ENCODE measurements at regions not wholly inside any gene's neighbourhood (a gene's known extent, or its start where the extent isn't known, plus 50 kb on each side); places are given as distances from the start of the nearest gene placed in this dataset.

- BruUV-seq (replicated peaks): no TSS peak
- Histone ChIP-seq H3K27me3 (replicated peaks; ENCODE audit: control insufficient read depth, insufficient read depth, low read length) (no peaks in the 10 kb centered on the region), H3K9me3 (no peaks in the 10 kb centered on the region; the same call in 1 of the 2 replicates), H3K4me1 (0 out of 2 replicates have a peak, but pooled peaks cover 7% of the 10 kb centered on the region), H3K36me3 (ENCODE audit: control insufficient read depth, insufficient read depth, low read length) (no peaks in the 10 kb centered on the region), H3K4me3 (ENCODE audit: low read depth, low read length) (no peak overlapping the region)
- no peak overlapping the region for H3K27ac Mint-ChIP-seq (ENCODE audit: unreplicated experiment)
- POLR2A ChIA-PET: no interaction called here
- H3K4me3 Mint-ChIP-seq (ENCODE audit: unreplicated experiment): no peak overlapping the region
- TF ChIP-seq CTCF (IDR thresholded peaks at IDR 0.05; ENCODE audit: insufficient read depth in 1 of 2, low read depth in 1 of 2, low read length in 1 of 2, severe bottlenecking in 1 of 2, unreplicated experiment in 1 of 2): no peak
- intact Hi-C loops (cut with micrococcal nuclease; ENCODE audit: unreplicated experiment): no loop called here
- H3K27me3 Mint-ChIP-seq (ENCODE audit: insufficient read depth, unreplicated experiment): no peaks in the 10 kb centered on the region
- CTCF ChIA-PET: no interaction called here
- H3K4me1 Mint-ChIP-seq (ENCODE audit: low read depth, unreplicated experiment): peaks cover 24% of the 10 kb centered on the region
- peaks cover 23% of the 10 kb centered on the region for H3K9me3 Mint-ChIP-seq (ENCODE audit: unreplicated experiment)
- H3K36me3 Mint-ChIP-seq (ENCODE audit: insufficient read depth, unreplicated experiment): no peaks in the 10 kb centered on the region
- DNase-seq: no peak
Observed at GRCh38 chr3:30241721-30242120, 364.7 kb upstream of the TGFBR2 start.

GRCh38 chr3:30245858-30246622, 360.4 kb upstream of the TGFBR2 start:
- 0 out of 2 replicates have a peak, but pooled peaks cover 7% of the 10 kb centered on the region for H3K4me1 ChIP-seq
- intact Hi-C loops (cut with micrococcal nuclease; ENCODE audit: unreplicated experiment): no loop called here
- Mint-ChIP-seq H3K27me3 (ENCODE audit: insufficient read depth, unreplicated experiment) (no peaks in the 10 kb centered on the region), H3K4me3 (ENCODE audit: unreplicated experiment) (no peak overlapping the region), H3K9me3 (ENCODE audit: unreplicated experiment) (no peaks in the 10 kb centered on the region), H3K4me1 (ENCODE audit: low read depth, unreplicated experiment) (peaks cover 24% of the 10 kb centered on the region), H3K36me3 (ENCODE audit: insufficient read depth, unreplicated experiment) (no peaks in the 10 kb centered on the region), H3K27ac (ENCODE audit: unreplicated experiment) (no peak overlapping the region)
- H3K9me3 ChIP-seq: no peaks in the 10 kb centered on the region
- no peaks in the 10 kb centered on the region for H3K27me3 ChIP-seq (replicated peaks; ENCODE audit: control insufficient read depth, insufficient read depth, low read length)
- ChIA-PET CTCF (no interaction called here), POLR2A (no interaction called here)
- no peak overlapping the region for H3K4me3 ChIP-seq (ENCODE audit: low read depth, low read length)
- TF ChIP-seq CTCF (IDR thresholded peaks at IDR 0.05; ENCODE audit: insufficient read depth in 1 of 2, low read depth in 1 of 2, low read length in 1 of 2, severe bottlenecking in 1 of 2, unreplicated experiment in 1 of 2): no peak
- DNase-seq: no peak
- BruUV-seq (replicated peaks): no TSS peak
- no peaks in the 10 kb centered on the region for H3K36me3 ChIP-seq (ENCODE audit: control insufficient read depth, insufficient read depth, low read length)

- Histone ChIP-seq H3K4me3 (ENCODE audit: low read depth, low read length) (no peak overlapping the region), H3K27me3 (replicated peaks; ENCODE audit: control insufficient read depth, insufficient read depth, low read length) (no peaks in the 10 kb centered on the region), H3K36me3 (ENCODE audit: control insufficient read depth, insufficient read depth, low read length) (no peaks in the 10 kb centered on the region), H3K4me1 (no peaks in the 10 kb centered on the region), H3K9me3 (no peaks in the 10 kb centered on the region)
- no peak for TF ChIP-seq CTCF (IDR thresholded peaks at IDR 0.05; ENCODE audit: insufficient read depth in 1 of 2, low read depth in 1 of 2, low read length in 1 of 2, severe bottlenecking in 1 of 2, unreplicated experiment in 1 of 2)
- Mint-ChIP-seq H3K4me3 (ENCODE audit: unreplicated experiment) (no peak overlapping the region), H3K27ac (ENCODE audit: unreplicated experiment) (no peak overlapping the region), H3K27me3 (ENCODE audit: insufficient read depth, unreplicated experiment) (no peaks in the 10 kb centered on the region), H3K9me3 (ENCODE audit: unreplicated experiment) (peaks cover 16% of the 10 kb centered on the region), H3K4me1 (ENCODE audit: low read depth, unreplicated experiment) (peaks cover 13% of the 10 kb centered on the region), H3K36me3 (ENCODE audit: insufficient read depth, unreplicated experiment) (peaks cover 6% of the 10 kb centered on the region)
- CTCF ChIA-PET: no interaction called here
- DNase-seq: no peak
- no TSS peak for BruUV-seq (replicated peaks)
- intact Hi-C loops (cut with micrococcal nuclease; ENCODE audit: unreplicated experiment): no loop called here
- POLR2A ChIA-PET: interaction anchor here (0.5 kb wide), 1 partner anchor 160 kb away, joined by 4 read pairs; no protein-coding TSS in a partner anchor
Observed at GRCh38 chr3:30248423-30248822, 358.0 kb upstream of the TGFBR2 start.

Measured in Caco-2 (cell line).